ENCODE measurements at regions not wholly inside any gene's neighbourhood (a gene's known extent, or its start where the extent isn't known, plus 50 kb on each side); places are given as distances from the start of the nearest gene placed in this dataset.

DNA sequence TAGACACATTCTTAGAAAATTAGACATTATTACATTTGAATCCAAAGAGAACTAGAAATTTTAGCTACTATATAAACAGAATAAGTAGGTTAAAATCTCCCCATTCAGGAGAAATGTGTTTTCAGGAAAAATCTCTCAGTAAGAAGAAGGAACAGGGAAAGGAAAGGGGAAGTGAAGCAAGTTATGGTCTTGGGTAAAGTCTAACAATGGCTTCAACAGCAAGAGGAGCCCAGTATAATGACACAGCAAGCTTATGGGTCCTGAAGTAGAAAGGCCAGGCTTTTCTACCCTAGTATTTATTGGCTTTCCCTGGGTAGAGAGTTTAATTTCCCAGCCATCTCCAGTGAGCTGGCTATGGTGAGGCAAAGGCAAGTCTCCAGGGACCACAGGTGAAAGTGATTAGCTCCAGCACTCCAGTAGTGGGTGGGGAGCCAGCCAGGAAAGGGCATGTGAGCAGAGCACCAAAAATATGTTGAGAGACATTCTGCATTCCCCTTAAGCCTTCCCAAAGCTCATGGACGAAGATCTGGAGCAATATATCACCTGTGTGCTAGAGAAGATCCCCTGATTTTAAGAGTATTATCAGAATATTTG, 981.7 kb downstream of the NR2F1-AS1 start:
- Histone ChIP-seq H3K27me3 (no peaks in the 10 kb centered on the region), H3K9me3 (no peaks in the 10 kb centered on the region), H3K4me3 (no peak overlapping the region), H3K36me3 (no peaks in the 10 kb centered on the region)
- DNase-seq: no peak

DNA sequence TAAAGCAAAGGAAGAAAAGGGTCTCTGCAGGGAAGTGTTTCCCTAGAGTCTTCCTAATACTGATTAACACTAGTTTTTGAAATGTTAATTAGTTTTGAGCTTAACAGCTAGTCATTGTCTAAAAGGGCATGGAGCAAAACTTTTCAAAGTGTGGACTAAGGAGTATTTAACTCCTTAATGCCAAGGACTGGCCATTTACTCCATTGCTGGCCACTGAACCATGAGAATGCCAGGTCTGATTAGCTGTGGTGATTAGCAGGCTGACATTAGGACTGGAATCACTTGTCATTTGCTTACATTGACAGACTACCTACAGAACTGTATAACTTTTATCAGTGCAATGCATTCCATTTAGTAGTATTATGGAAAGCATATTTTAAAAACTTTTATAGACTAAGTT, 987.0 kb downstream of the NR2F1-AS1 start:
- no peaks in the 10 kb centered on the region for H3K9me3 ChIP-seq
- H3K4me3 ChIP-seq: no peak overlapping the region
- H3K36me3 ChIP-seq: no peaks in the 10 kb centered on the region
- H3K27me3 ChIP-seq: no peaks in the 10 kb centered on the region
- no peak for DNase-seq

DNA sequence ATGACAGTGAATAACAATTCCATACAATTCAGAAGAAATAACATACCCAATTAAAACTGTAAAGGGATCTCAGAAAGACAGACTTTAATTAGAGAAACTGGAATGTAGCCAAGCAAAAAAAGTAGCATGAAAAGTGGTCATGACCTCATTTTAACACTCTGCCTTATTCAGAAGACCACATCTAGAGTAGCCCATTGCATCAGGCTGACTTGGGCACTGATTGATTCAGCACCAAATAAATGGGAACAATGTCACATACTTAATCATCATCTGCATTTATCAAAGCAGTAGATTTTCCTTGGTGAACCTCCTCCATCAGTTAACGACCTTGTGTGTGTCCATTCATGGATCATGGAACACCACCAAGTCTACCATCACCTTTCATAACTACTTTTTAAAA, 992.1 kb downstream of the NR2F1-AS1 start:
- DNase-seq: no peak
- Histone ChIP-seq H3K36me3 (no peaks in the 10 kb centered on the region), H3K27me3 (no peaks in the 10 kb centered on the region), H3K9me3 (0 out of 2 replicates have a peak, but pooled peaks cover 5% of the 10 kb centered on the region), H3K4me3 (no peak overlapping the region)

DNA sequence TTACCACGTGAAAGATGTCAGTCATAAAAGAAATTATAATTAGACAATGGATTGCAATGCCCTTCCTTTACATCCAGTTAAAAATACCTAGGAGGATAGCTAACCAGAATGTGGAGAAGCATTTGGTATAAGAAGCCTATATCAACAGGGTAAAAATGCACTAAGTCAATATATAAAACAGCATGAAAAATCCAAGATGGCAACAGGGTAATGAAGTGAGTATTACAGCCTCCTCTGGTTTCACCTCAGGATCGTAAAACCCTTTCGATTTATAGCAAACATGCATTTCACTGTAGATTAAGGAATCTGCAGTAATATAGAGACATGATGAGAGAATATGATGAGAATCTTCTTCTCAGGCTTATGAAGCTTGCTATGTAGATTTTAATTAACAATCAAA, 999.3 kb downstream of the NR2F1-AS1 start:
- H3K9me3 ChIP-seq: peaks cover 5% of the 10 kb centered on the region; the same call in 1 of the 2 replicates
- no peak for DNase-seq
- no peaks in the 10 kb centered on the region for H3K27me3 ChIP-seq
- no peak overlapping the region for H3K4me3 ChIP-seq
- H3K36me3 ChIP-seq: no peaks in the 10 kb centered on the region

DNA sequence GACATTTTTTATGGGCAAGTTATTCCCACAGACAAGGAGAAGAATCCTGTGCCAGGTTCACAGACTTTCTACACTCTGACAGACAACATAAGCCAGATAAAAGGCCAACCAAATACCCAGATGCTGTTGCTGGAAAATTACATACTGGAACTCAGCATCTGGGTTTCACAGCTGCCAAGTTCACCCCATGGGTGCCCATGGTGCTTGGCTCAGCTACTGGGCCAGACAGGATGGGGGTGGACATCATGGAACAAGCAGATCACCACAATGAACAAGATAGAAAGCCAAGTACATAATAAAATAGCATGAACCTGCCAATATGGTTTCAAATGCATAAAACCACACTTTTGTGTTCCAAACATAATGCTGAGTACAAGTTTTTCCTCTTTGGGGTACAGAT, 999.8 kb downstream of the NR2F1-AS1 start:
- H3K36me3 ChIP-seq: no peaks in the 10 kb centered on the region
- peak; percentile 92 for DNase-seq
- no peak overlapping the region for H3K4me3 ChIP-seq
- no peaks in the 10 kb centered on the region for H3K27me3 ChIP-seq
- H3K9me3 ChIP-seq: peaks cover 5% of the 10 kb centered on the region; the same call in 1 of the 2 replicates

DNA sequence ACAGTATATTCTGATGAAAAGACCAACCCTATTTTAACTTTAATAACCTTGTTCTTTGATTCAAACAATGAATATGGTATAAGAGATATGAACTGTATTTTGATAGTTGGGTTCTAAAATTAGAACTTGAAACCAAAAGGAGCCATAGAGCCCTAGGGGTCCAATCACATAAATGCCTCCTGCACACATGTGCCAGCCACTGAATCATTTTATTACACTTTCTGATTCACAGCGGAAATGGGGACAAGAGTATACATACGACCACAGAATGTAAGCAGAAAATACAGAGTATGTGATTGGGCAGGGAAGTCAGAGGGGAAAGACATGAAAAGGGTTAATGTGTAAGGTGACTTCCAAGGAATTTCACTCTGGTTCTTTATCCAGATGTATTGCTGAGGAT, 1000.2 kb downstream of the NR2F1-AS1 start:
- no peaks in the 10 kb centered on the region for H3K36me3 ChIP-seq
- peak; percentile 65 for DNase-seq
- H3K27me3 ChIP-seq: no peaks in the 10 kb centered on the region
- H3K4me3 ChIP-seq: no peak overlapping the region
- peaks cover 5% of the 10 kb centered on the region; the same call in 1 of the 2 replicates for H3K9me3 ChIP-seq

DNA sequence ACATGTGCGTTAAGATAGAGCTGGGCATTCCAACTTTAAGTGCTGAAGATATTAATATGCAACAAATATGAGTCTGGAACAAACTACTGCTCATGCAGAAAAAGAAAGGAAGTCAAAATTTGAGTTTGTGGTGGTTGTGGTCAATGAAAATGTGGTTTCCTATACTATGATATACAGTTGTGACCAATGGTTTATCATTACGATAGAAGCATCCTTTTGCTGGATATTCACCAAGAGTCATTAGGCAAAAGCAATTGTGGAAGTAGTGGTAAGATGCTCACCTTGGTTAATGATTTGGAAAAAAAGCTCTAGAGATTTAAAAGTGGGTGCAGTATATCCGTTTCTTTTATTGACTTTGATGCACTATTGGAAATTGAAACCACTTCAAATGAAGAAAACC, 1007.0 kb downstream of the NR2F1-AS1 start:
- Histone ChIP-seq H3K4me3 (no peak overlapping the region), H3K27me3 (no peaks in the 10 kb centered on the region), H3K9me3 (no peaks in the 10 kb centered on the region), H3K36me3 (no peaks in the 10 kb centered on the region)
- no peak for DNase-seq

DNA sequence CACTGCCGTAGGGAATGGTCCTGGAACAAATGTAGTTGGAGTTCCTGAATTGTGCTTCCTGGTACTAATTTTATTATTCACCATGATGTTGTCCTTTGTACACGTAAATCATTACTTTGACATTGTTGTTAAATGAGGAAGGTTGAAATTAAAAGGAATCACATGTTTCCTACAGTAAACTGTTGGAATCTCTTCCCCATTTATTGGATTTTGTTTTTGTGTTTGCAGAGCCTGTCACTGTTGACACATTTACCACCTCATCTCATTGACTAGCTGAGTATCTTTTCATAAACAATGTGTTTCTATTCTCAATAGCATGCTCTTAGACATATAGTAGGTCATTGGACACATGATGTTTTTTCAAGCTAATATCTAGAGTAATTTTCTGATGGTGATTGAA, 1012.5 kb downstream of the NR2F1-AS1 start:
- no peak overlapping the region for H3K4me3 ChIP-seq
- H3K27me3 ChIP-seq: no peaks in the 10 kb centered on the region
- no peak for DNase-seq
- no peaks in the 10 kb centered on the region for H3K36me3 ChIP-seq
- H3K9me3 ChIP-seq: no peaks in the 10 kb centered on the region

DNA sequence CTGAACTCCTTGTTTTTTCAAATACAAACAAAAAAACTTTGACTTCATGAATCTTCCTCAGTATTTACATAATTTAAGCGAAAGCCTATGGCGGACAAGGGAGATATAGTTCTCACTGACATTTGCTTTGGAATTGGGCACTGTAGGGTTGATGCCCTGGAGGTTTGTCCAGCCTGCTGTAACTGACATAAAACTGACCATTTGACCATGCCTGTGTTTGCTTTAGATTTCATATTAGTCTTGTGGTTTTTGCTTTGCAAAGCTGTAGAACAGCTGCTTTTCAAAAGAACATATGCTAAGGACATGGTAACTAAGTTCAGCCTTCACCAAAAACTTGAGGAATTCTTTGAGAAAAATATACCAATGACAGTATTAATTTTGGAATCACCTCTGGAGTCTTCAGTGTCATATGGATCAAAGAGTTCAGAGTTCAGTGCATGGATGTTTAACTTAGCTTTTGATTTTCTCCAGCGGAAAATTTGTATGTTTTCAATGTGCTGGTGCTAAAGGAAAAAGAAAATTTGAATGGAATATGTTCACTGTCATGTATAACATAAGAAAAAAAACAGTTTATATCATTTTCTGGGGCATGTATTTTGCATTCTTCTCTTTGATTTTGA, 1013.1 kb downstream of the NR2F1-AS1 start:
- H3K36me3 ChIP-seq: no peaks in the 10 kb centered on the region
- H3K9me3 ChIP-seq: no peaks in the 10 kb centered on the region
- DNase-seq: no peak
- H3K4me3 ChIP-seq: no peak overlapping the region
- no peaks in the 10 kb centered on the region for H3K27me3 ChIP-seq

DNA sequence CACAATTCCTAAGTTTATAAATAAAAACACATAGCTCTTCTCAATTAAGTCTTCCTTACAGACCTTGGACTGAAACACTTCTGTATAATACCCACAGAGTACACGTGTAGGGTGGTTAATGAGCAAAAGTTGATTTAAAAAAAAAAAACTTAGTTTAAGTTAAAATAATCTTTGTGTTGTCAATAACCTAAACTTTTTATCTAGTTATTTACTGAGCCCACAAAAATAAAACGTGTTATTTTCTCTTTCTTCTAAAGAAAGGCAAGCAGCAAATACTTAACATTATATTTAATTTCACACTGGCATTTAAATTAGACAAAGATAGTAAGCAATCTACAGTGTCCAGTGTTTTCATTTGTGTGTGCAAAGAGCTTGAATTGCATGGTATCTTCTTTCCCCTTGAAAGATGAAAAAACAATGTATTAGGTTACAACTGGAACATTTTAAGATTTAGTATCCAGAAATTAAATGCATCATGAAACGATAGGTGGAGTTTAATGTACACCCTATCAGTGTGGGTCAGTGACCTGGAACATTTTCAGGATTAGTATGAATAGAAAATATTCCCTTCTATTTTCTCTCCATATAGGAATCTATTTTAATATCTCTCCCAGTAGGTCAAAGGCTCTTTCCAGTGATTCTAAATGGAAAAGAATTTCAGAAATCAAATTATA, 1014.8 kb downstream of the NR2F1-AS1 start:
- Histone ChIP-seq H3K4me3 (no peak overlapping the region), H3K27me3 (no peaks in the 10 kb centered on the region), H3K9me3 (no peaks in the 10 kb centered on the region), H3K36me3 (no peaks in the 10 kb centered on the region)
- DNase-seq: no peak

DNA sequence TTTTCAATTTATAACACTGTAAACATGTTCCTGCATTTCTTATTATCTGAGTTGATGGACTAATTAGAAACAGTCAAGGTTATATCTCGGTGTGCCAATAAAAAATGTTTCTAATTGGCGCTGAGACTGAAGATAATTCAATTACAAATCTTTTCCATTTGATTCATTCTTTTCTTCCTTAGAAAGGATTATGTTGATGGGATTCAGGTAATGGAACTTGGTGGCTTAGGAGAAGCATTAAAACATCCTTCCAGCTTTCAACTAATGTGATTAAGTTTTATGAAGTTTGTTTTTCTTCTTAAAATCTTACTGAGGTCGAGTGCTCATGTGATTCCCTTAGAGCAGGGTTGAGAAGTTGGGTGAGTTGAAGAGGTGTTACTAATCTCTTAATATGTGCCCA, 1015.3 kb downstream of the NR2F1-AS1 start:
- no peak for DNase-seq
- H3K4me3 ChIP-seq: no peak overlapping the region

DNA sequence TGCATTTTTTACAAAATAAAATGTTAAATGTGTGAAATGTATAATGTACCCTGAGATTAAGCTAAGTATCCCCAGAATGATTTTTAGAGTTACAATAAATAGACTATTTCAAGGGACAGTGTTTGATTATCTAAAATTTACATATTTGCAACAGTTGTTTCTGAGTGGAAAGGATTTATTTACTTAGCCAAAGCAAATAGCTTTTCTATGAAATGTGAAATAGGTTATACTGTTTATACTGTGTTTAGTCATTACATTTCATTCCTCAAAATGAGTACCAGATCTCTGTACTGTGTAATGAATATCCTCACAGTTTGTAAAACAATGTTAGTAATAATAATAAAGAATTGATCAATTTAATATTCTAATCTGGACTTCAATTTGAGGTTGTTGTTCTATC, 1019.0 kb downstream of the NR2F1-AS1 start:
- Histone ChIP-seq H3K4me3 (no peak overlapping the region), H3K27me3 (no peaks in the 10 kb centered on the region), H3K9me3 (no peaks in the 10 kb centered on the region), H3K36me3 (no peaks in the 10 kb centered on the region)
- no peak for DNase-seq

More for the DNA sequence above, 1015.3 kb downstream of the NR2F1-AS1 start:
- no peaks in the 10 kb centered on the region for H3K9me3 ChIP-seq
- H3K36me3 ChIP-seq: no peaks in the 10 kb centered on the region
- H3K27me3 ChIP-seq: no peaks in the 10 kb centered on the region

DNA sequence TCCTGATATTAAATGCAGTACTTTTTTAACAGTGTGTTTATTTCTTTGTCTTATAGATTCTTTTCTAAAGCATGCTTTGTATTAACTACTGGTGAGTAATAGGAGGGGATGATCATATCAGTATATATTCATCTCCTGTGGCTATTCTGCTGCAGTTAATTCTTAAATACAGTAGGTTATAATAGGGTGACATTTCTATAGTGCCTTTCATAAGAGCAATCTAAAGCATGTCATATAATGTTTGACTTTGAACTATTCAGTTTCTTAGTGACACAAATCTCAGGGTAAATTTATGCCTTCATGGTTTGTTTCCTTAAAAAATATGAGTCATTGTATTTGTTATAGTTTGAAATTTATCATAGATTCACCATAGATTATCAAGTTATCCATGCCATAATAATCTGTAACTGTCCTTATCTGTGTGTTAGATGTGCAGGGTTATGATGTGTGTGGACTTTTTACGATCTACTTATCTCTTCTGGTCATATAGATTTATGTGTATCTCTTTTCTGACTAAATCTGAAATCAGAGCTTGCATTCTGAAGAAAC, 1019.5 kb downstream of the NR2F1-AS1 start:
- H3K4me3 ChIP-seq: no peak overlapping the region
- H3K27me3 ChIP-seq: no peaks in the 10 kb centered on the region
- DNase-seq: no peak
- H3K36me3 ChIP-seq: no peaks in the 10 kb centered on the region
- no peaks in the 10 kb centered on the region for H3K9me3 ChIP-seq

DNA sequence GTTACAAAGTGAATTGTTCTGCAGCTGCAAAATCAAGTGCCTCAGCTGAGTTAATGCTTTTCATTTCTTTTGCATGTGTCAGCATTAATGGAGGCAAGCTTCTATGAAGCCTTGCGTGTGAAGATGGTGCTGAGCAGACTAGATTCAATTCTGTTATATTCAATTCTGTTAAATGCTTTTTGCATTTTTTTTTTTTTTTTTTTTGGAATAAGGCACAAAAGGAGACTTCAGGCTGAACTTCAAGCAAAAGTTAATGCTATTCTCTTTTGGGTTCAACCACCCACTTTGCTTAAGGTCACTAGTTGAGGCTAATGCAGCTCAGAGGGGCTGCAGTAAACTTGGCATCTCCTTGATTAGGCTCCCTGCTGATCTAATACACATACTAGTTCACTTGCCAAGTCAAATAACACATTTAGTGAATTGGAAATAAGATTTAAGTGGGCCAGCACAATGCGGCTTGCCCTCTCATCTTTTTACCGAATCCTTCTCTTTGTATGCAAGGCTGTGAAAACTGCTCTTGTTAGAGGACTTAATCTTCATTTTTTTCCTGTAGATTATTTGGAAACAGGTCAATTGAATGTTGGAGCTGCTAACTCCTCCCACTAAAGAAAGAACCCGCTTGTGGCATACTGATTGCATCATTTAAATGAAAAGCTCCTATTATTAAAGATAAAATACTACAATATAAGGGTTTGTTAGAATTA, 1020.2 kb downstream of the NR2F1-AS1 start:
- H3K27me3 ChIP-seq: no peaks in the 10 kb centered on the region
- no peaks in the 10 kb centered on the region for H3K9me3 ChIP-seq
- H3K4me3 ChIP-seq: no peak overlapping the region
- peak; percentile 5 for DNase-seq
- H3K36me3 ChIP-seq: no peaks in the 10 kb centered on the region

DNA sequence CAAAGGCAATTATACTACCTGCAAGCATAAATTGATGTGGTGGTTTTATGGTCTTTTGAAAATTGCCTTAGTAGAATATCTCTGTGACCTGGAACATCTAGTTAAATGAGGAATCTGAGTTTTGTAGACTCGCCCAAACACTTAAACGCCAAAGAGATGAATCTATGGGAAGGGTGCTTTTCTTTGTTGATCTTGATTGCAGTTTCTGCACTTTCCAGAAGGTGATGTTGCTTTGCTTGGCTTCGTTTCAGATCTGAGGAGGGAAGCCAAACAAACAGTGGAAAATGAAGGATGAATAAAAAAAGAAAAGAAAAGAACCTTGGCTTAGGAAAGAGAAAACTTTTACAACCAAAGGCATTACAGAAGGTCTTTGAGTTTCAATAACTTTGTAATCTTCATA, 1021.2 kb downstream of the NR2F1-AS1 start:
- no peaks in the 10 kb centered on the region for H3K9me3 ChIP-seq
- DNase-seq: peak; percentile 65
- H3K4me3 ChIP-seq: no peak overlapping the region
- no peaks in the 10 kb centered on the region for H3K27me3 ChIP-seq
- no peaks in the 10 kb centered on the region for H3K36me3 ChIP-seq

DNA sequence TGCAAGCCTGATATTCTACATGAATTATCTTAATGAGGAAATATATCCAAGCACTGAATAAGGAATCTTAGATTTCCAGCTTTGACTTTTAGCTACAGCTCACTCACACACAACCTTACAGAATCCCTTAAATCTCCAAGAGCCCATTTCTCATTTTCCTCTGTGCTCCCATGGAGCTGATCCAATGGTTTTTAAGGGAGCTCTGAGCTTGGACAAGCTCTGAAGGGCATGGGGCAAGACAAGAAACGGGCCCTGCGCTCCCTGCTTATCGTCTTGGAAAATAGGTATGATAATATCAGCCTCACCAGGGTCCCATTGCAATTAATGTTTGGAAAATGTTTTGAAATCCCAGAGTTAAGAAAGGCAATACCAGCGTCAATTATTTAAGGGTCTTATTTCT, 1021.7 kb downstream of the NR2F1-AS1 start:
- H3K4me3 ChIP-seq: no peak overlapping the region
- no peak for DNase-seq
- H3K27me3 ChIP-seq: no peaks in the 10 kb centered on the region
- no peaks in the 10 kb centered on the region for H3K9me3 ChIP-seq
- no peaks in the 10 kb centered on the region for H3K36me3 ChIP-seq

DNA sequence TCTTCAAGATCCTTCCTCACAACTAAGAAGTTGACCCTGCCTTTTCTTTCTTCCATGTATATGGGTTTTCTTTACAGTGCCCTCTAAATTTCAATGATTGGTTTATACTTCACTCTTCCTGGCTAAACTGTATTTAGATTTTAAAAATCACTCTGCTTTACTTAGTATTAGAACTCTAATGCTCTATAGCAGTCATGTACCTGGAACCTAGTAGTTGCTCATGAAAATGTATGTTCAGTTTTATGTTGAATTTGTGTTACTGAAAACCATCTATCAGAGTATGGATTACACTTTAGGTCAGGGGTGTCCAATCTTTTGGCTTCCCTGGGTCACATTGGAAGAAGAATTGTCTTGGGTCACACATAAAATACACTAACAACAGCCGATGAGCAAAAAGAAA, 1024.3 kb downstream of the NR2F1-AS1 start:
- DNase-seq: no peak
- Histone ChIP-seq H3K9me3 (no peaks in the 10 kb centered on the region), H3K4me3 (no peak overlapping the region), H3K27me3 (no peaks in the 10 kb centered on the region), H3K36me3 (no peaks in the 10 kb centered on the region)
